ENCODE measurements at regions not wholly inside any gene's neighbourhood (a gene's known extent, or its start where the extent isn't known, plus 50 kb on each side); places are given as distances from the start of the nearest gene placed in this dataset.

- TF ChIP-seq CTCF (IDR thresholded peaks at IDR 0.05; ENCODE audit: insufficient read depth, low read length, poor library complexity, severe bottlenecking) (no peak), EZH2phosphoT487 (conservative IDR thresholded peaks at IDR 0.05; ENCODE audit: low read length) (no peak)
Measured at GRCh38 chr3:147324356-147324755, 82.0 kb downstream of the ZIC4 start.
